ENCODE measurements at regions not wholly inside any gene's neighbourhood (a gene's known extent, or its start where the extent isn't known, plus 50 kb on each side); places are given as distances from the start of the nearest gene placed in this dataset.

DNA sequence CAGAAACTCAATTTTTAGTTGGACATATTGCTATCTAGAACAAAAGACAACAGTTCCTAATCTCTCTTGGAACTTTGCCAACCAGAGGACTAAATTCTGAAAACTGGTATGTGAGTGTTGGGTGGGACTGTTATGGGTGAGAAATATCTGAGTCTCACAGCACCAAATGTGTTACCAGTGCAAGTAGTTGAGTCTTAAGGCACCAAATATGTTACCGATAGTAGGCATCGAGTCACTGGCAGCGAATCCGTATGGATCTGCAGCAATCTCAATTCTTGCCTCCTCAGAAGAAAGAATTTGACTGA is 575.2 kb downstream of the DACH1 start:
- no peak for TF ChIP-seq CTCF (IDR thresholded peaks at IDR 0.05)
- TF ChIP-seq POLR2A (IDR thresholded peaks at IDR 0.05): no peak
